NCI-H82 treated with DMSO at 0.1 percent for 48 hours (cell line): ENCODE measurements at regions not wholly inside any gene's neighbourhood (a gene's known extent, or its start where the extent isn't known, plus 50 kb on each side); places are given as distances from the start of the nearest gene placed in this dataset.
"Not testable (repeated sequence)": the region's sequence is repeated elsewhere in the genome, so short reads cannot be mapped to it uniquely, and the experiment has no call there.

Experiments used
- DNase-seq: peaks from one replicate; lab custom pipeline; 2025; ENCODE audit not compliant: unreplicated experiment; lab: John Stamatoyannopoulos, UW

- no peak for DNase-seq
These were observed 401.9 kb upstream of the NDST4 start for GRCh38 chr4:115515366-115515765.

GRCh38 chr4:115514675-115515074, 401.3 kb upstream of the NDST4 start:
- no peak for DNase-seq

GRCh38 chr4:115505326-115505725, 391.9 kb upstream of the NDST4 start:
- DNase-seq: no peak

GRCh38 chr4:115501656-115502055, 388.2 kb upstream of the NDST4 start:
- DNase-seq: no peak

- not testable (repeated sequence) for DNase-seq
These were observed 380.4 kb upstream of the NDST4 start for GRCh38 chr4:115493770-115494169.

- DNase-seq: no peak
These were observed 378.3 kb upstream of the NDST4 start for GRCh38 chr4:115491686-115492085.

- no peak for DNase-seq
These were observed 375.9 kb upstream of the NDST4 start for GRCh38 chr4:115489279-115489678.

- no peak for DNase-seq
These were observed 372.0 kb upstream of the NDST4 start for GRCh38 chr4:115485402-115485801.

- no peak for DNase-seq
These were observed 371.1 kb upstream of the NDST4 start for GRCh38 chr4:115484479-115484878.

- no peak for DNase-seq
These were observed 357.3 kb upstream of the NDST4 start for GRCh38 chr4:115470763-115471162.

GRCh38 chr4:115459301-115459700, 345.9 kb upstream of the NDST4 start:
- not testable (repeated sequence) for DNase-seq

- DNase-seq: no peak
These were observed 342.8 kb upstream of the NDST4 start for GRCh38 chr4:115456231-115456630.

- no peak for DNase-seq
These were observed 340.8 kb upstream of the NDST4 start for GRCh38 chr4:115454228-115454627.

- no peak for DNase-seq
These were observed 340.0 kb upstream of the NDST4 start for GRCh38 chr4:115453416-115453815.

- not testable (repeated sequence) for DNase-seq
These were observed 338.8 kb upstream of the NDST4 start for GRCh38 chr4:115452229-115452628.

GRCh38 chr4:115437739-115438138, 324.3 kb upstream of the NDST4 start:
- DNase-seq: no peak

- DNase-seq: no peak
These were observed 320.1 kb upstream of the NDST4 start for GRCh38 chr4:115433491-115433890.

- DNase-seq: no peak
These were observed 316.6 kb upstream of the NDST4 start for GRCh38 chr4:115430024-115430423.

GRCh38 chr4:115428455-115428854, 315.0 kb upstream of the NDST4 start:
- DNase-seq: no peak

GRCh38 chr4:115424852-115425251, 311.4 kb upstream of the NDST4 start:
- DNase-seq: no peak

GRCh38 chr4:115418635-115419396, 305.4 kb upstream of the NDST4 start:
- no peak for DNase-seq

GRCh38 chr4:115396034-115396433, 282.6 kb upstream of the NDST4 start:
- DNase-seq: no peak

GRCh38 chr4:115376866-115377265, 263.4 kb upstream of the NDST4 start:
- no peak for DNase-seq
